GM12878 (cell line): ENCODE measurements at regions not wholly inside any gene's neighbourhood (a gene's known extent, or its start where the extent isn't known, plus 50 kb on each side); places are given as distances from the start of the nearest gene placed in this dataset.

Source experiments
- ATAC-seq: fragments of 200-7000 bp; cut with Tn5 transposase; 3 replicates; pipeline ENCODE4 v1.9.1; 2020; ENCODE audit warnings: mild to moderate bottlenecking, moderate library complexity
- BruUV-seq: library from RNA; stranded (reverse); fragments of 400-500 nt; replicated peaks from 2 replicates; lab custom pipeline; 2021; lab: Mats Ljungman, UMichigan
- CTCF ChIA-PET: fragments of 300-600 bp; sonication (Branson Sonifier 250); formaldehyde crosslinking; extraction: SDS; loops from one replicate; lab custom pipeline; 2021; ENCODE audit warnings: inconsistent platforms; lab: Yijun Ruan, JAX
- POLR2A ChIA-PET: fragments of 350-600 bp; formaldehyde crosslinking; extraction: SDS; loops from one replicate; lab custom pipeline; 2021; ENCODE audit warnings: inconsistent platforms; lab: Charles Lee
- RAD21 ChIA-PET: fragments of 300-600 bp; sonication (Branson Sonifier 250); formaldehyde crosslinking; loops from one replicate; lab custom pipeline; 2023; ENCODE audit warnings: antibody characterized with exemption; ENCODE audit not compliant: unreplicated experiment; lab: Charles Lee
- SMC1A ChIA-PET: fragments of 300-600 bp; sonication (Branson Sonifier 250); formaldehyde crosslinking; loops from one replicate; lab custom pipeline; 2023; ENCODE audit not compliant: unreplicated experiment, uncharacterized antibody; lab: Charles Lee
- DNase-seq: peaks from one replicate; pipeline ENCODE4 v3.0.0-alpha.2; 2011; ENCODE audit warnings: low read depth, low spot score
- FAIRE-seq: peaks from 3 replicates; lab custom pipeline; 2011; peaks lifted over from hg19 to GRCh38; lab: Jason Lieb, UNC
- H2AFZ ChIP-seq: 2 replicates; pipeline ENCODE4 v1.6.0; 2011; ENCODE audit warnings: low read depth, low read length, control low read depth; ENCODE audit not compliant: control insufficient read depth
- H3K27ac ChIP-seq: 2 replicates; pipeline ENCODE4 v1.5.1; 2011; ENCODE audit warnings: control low read depth; ENCODE audit not compliant: control insufficient read depth, insufficient read depth
- H3K27me3 ChIP-seq, 2 experiments: replicated peaks in 1 of 2; 2 replicates each; pipeline versions ENCODE4 v1.6.0 to v1.6.1; 2011; ENCODE audit warnings: low read length in 1 of 2; ENCODE audit not compliant: control insufficient read depth in 2 of 2, insufficient read depth in 2 of 2
- H3K36me3 ChIP-seq, 2 experiments: 2 replicates each; pipeline ENCODE4 v1.5.1; 2011; ENCODE audit warnings: low read length in 1 of 2; ENCODE audit not compliant: control insufficient read depth in 2 of 2, insufficient read depth in 2 of 2
- H3K4me1 ChIP-seq: 2 replicates; pipeline ENCODE4 v1.6.1; 2011; ENCODE audit warnings: mild to moderate bottlenecking, low read length, moderate library complexity, mixed read lengths; ENCODE audit not compliant: control insufficient read depth, insufficient read depth
- H3K4me2 ChIP-seq: 2 replicates; pipeline ENCODE4 v1.6.0; 2011; ENCODE audit warnings: control low read depth; ENCODE audit not compliant: control insufficient read depth, insufficient read depth
- H3K4me3 ChIP-seq: fragments of 200-600 bp; sonication (generic); 2 replicates; pipeline ENCODE4 v1.5.1; 2016
- H3K79me2 ChIP-seq: 2 replicates; pipeline ENCODE4 v1.6.0; 2011; ENCODE audit warnings: low read length; ENCODE audit not compliant: control insufficient read depth, insufficient read depth
- H3K9ac ChIP-seq: 2 replicates; pipeline ENCODE4 v1.8.0; 2011; ENCODE audit warnings: low read length, control low read depth, mixed read lengths; ENCODE audit not compliant: control insufficient read depth, insufficient read depth
- H3K9me3 ChIP-seq: replicated peaks from 3 replicates; pipeline ENCODE4 v1.5.1; 2011; ENCODE audit warnings: mild to moderate bottlenecking, low read length; ENCODE audit not compliant: control insufficient read depth, insufficient read depth
- H4K20me1 ChIP-seq: 2 replicates; pipeline ENCODE4 v1.6.0; 2011; ENCODE audit not compliant: control insufficient read depth, insufficient read depth
- EP300 ChIP-seq, 2 experiments: fragments of 150-350 bp in 1 of 2; IDR thresholded peaks; 2 replicates each; pipeline ENCODE4 v1.6.1; 2011 to 2012; ENCODE audit warnings: low read depth in 2 of 2, low read length in 2 of 2, borderline replicate concordance in 1 of 2, improper control_type of control experiment in 1 of 2, inconsistent platforms in 1 of 2; ENCODE audit not compliant: control insufficient read depth in 1 of 2
- IRF3 ChIP-seq: fragments of 450-650 bp; IDR thresholded peaks from 2 replicates; pipeline ENCODE4 v1.6.1; 2014; ENCODE audit warnings: mild to moderate bottlenecking
- NR2C2 ChIP-seq: IDR thresholded peaks from 2 replicates; pipeline ENCODE4 v1.6.1; 2011; ENCODE audit warnings: borderline replicate concordance, low read depth; ENCODE audit not compliant: control insufficient read depth, insufficient read length
- STAT1 ChIP-seq: fragments of 450-650 bp; conservative IDR thresholded peaks from 2 replicates; pipeline ENCODE4 v1.6.1; 2014; ENCODE audit warnings: antibody characterized with exemption, mild to moderate bottlenecking
- TBL1XR1 ChIP-seq: IDR thresholded peaks from 2 replicates; pipeline ENCODE4 v1.6.1; 2012; ENCODE audit warnings: low read depth, low read length, improper control_type of control experiment
- ZBTB4 ChIP-seq: fragments of 450-650 bp; formaldehyde crosslinking; IDR thresholded peaks from 2 replicates; pipeline ENCODE4 v1.4.0; 2022; ENCODE audit warnings: mild to moderate bottlenecking, moderate library complexity
- ZNF207 ChIP-seq: fragments of 450-650 bp; IDR thresholded peaks from 2 replicates; pipeline ENCODE4 v1.6.1; 2014; ENCODE audit warnings: antibody characterized with exemption, mild to moderate bottlenecking, borderline replicate concordance
- ZNF274 ChIP-seq: IDR thresholded peaks from one replicate; pipeline ENCODE4 v1.8.0; 2011; ENCODE audit not compliant: insufficient read length, insufficient read depth
- WGBS: methylation state at CpG from one replicate; pipeline ENCODE4 v1.1.6; 2016; ENCODE audit warnings: low lambda C conversion rate; ENCODE audit not compliant: insufficient replicate concordance, insufficient coverage; ENCODE audit errors: missing lambda C conversion rate; 5-methylcytosine and 5-hydroxymethylcytosine counted together
- in situ Hi-C: fragments of 300-500 bp; cut with MboI; formaldehyde crosslinking; loops from 9 replicates; pipeline ENCODE4 v1.14.3; 2018; ENCODE audit warnings: mixed read lengths
- intact Hi-C: fragments of 100-400 bp; cut with micrococcal nuclease; formaldehyde crosslinking; loops from one replicate; pipeline ENCODE4 v1.14.2; 2022; ENCODE audit not compliant: unreplicated experiment

GRCh38 chr22:26106412-26106811 lies 62.9 kb upstream of the SEZ6L start (continued):
- TF ChIP-seq ZBTB4 (CRISPR knock-in tag) = no peak
- TF ChIP-seq EP300 (IDR thresholded peaks at IDR 0.05; ENCODE audit: borderline replicate concordance in 1 of 2, control insufficient read depth in 1 of 2, low read depth in 2 of 2, low read length in 2 of 2) = no peak
- no peak for TF ChIP-seq ZNF207
- TF ChIP-seq STAT1 = no peak
- no peak for TF ChIP-seq ZNF274
- TF ChIP-seq IRF3 = no peak
- no peak for TF ChIP-seq NR2C2
- TF ChIP-seq, all 136 proteins: peak for 0

- ChIA-PET RAD21 (no interaction called here), POLR2A (no interaction called here), CTCF (interaction anchor here (0.9 kb wide), 1 partner anchor 21 kb away, joined by 3 read pairs; no protein-coding TSS in a partner anchor), SMC1A (no interaction called here)
- no peaks in the 10 kb centered on the region for H4K20me1 ChIP-seq
- DNase-seq (no peak), FAIRE-seq (no peak), ATAC-seq (no peak)
- intact Hi-C loops (no loop called here), in situ Hi-C loops (no loop called here)
- no peak overlapping the region for H3K27ac ChIP-seq
- no peaks in the 10 kb centered on the region; a peak in 1 of 4 replicates for H3K27me3 ChIP-seq
- 35% methylated on average over 11 of the region's 11 CpGs for WGBS
- no peak overlapping the region for H3K4me3 ChIP-seq
- H3K4me2 ChIP-seq = no peak overlapping the region
- no peak overlapping the region for H2AFZ ChIP-seq
- no TSS peak for BruUV-seq
- no peaks in the 10 kb centered on the region for H3K9me3 ChIP-seq
- H3K36me3 ChIP-seq = no peaks in the 10 kb centered on the region
- no peaks in the 10 kb centered on the region for H3K79me2 ChIP-seq
- TF ChIP-seq TBL1XR1 = no peak
- no peaks in the 10 kb centered on the region for H3K4me1 ChIP-seq
- no peak overlapping the region for H3K9ac ChIP-seq
These were observed 59.5 kb upstream of the SEZ6L start for GRCh38 chr22:26109686-26110315.
